ENCODE measurements at regions not wholly inside any gene's neighbourhood (a gene's known extent, or its start where the extent isn't known, plus 50 kb on each side); places are given as distances from the start of the nearest gene placed in this dataset.

- no peak for TF ChIP-seq ATF3 (CRISPR knock-in tag; conservative IDR thresholded peaks at IDR 0.05)
- TF ChIP-seq NFE2L1 (CRISPR knock-in tag; IDR thresholded peaks at IDR 0.05) = no peak
- no peak for TF ChIP-seq E2F1 (CRISPR knock-in tag; IDR thresholded peaks at IDR 0.05)
These were observed 2380.1 kb downstream of the PCDH9 start (continued) for GRCh38 chr13:64850017-64850416.

- no peak for DNase-seq (ENCODE audit: low spot score)
- no peaks in the 10 kb centered on the region for H3K27me3 Mint-ChIP-seq (ENCODE audit: low read depth)
These were observed 2380.9 kb downstream of the PCDH9 start for GRCh38 chr13:64849196-64849595.

GRCh38 chr13:64847767-64848166 is 2382.4 kb downstream of the PCDH9 start:
- POLR2A ChIA-PET = no interaction called here
- Mint-ChIP-seq H3K4me1 (peaks cover 22% of the 10 kb centered on the region), H3K36me3 (no peaks in the 10 kb centered on the region), H3K27me3 (ENCODE audit: low read depth) (no peaks in the 10 kb centered on the region), H3K9me3 (peaks cover 3% of the 10 kb centered on the region; the same call in 1 of the 2 replicates), H3K4me3 (no peak overlapping the region), H3K27ac (no peak overlapping the region)
- CTCF ChIA-PET = interaction anchor here (0.6 kb wide), 1 partner anchor 1918 kb away, joined by 3 read pairs; no protein-coding TSS in a partner anchor
- TF ChIP-seq FOXK1 (CRISPR knock-in tag; IDR thresholded peaks at IDR 0.05) (no peak), CDX4 (CRISPR knock-in tag; IDR thresholded peaks at IDR 0.05; ENCODE audit: borderline replicate concordance) (no peak), ZNF232 (CRISPR knock-in tag; IDR thresholded peaks at IDR 0.05) (no peak)
- DNase-seq (ENCODE audit: low spot score) (no peak), ATAC-seq (peak; percentile 36)

More at GRCh38 chr13:64849196-64849595, 2380.9 kb downstream of the PCDH9 start:
- H3K27ac Mint-ChIP-seq = no peak overlapping the region
- no peak overlapping the region for H3K4me3 Mint-ChIP-seq
- H3K36me3 Mint-ChIP-seq = no peaks in the 10 kb centered on the region
- TF ChIP-seq GABPB1 (CRISPR knock-in tag; IDR thresholded peaks at IDR 0.05) = no peak
- H3K4me1 Mint-ChIP-seq = peaks cover 22% of the 10 kb centered on the region
- ATAC-seq = no peak
- ChIA-PET POLR2A (no interaction called here), CTCF (no interaction called here)
- peaks cover 3% of the 10 kb centered on the region; the same call in 1 of the 2 replicates for H3K9me3 Mint-ChIP-seq

GRCh38 chr13:64845110-64845509 is 2385.0 kb downstream of the PCDH9 start:
- Mint-ChIP-seq H3K9me3 (no peaks in the 10 kb centered on the region), H3K36me3 (no peaks in the 10 kb centered on the region), H3K27ac (no peak overlapping the region), H3K4me3 (no peak overlapping the region), H3K27me3 (ENCODE audit: low read depth) (no peaks in the 10 kb centered on the region), H3K4me1 (peaks cover 13% of the 10 kb centered on the region)
- POLR2A ChIA-PET = no interaction called here
- ATAC-seq (no peak), DNase-seq (ENCODE audit: low spot score) (no peak)
- TF ChIP-seq SP1 (CRISPR knock-in tag; conservative IDR thresholded peaks at IDR 0.05) = no peak
- TF ChIP-seq STAT6 (CRISPR knock-in tag; conservative IDR thresholded peaks at IDR 0.05; ENCODE audit: low read depth) = no peak
- no peak for TF ChIP-seq OVOL2 (CRISPR knock-in tag; IDR thresholded peaks at IDR 0.05; ENCODE audit: borderline replicate concordance)
- no peak for TF ChIP-seq TCF7 (CRISPR knock-in tag; IDR thresholded peaks at IDR 0.05; ENCODE audit: low read depth)
- no peak for TF ChIP-seq ZNF138 (CRISPR knock-in tag; conservative IDR thresholded peaks at IDR 0.05)
- no peak for TF ChIP-seq JAZF1 (CRISPR knock-in tag; IDR thresholded peaks at IDR 0.05)
- TF ChIP-seq CBFB (CRISPR knock-in tag; IDR thresholded peaks at IDR 0.05; ENCODE audit: low read depth) = no peak
- no peak for TF ChIP-seq ESRRA (CRISPR knock-in tag; IDR thresholded peaks at IDR 0.05; ENCODE audit: borderline replicate concordance)
- TF ChIP-seq ZNF232 (CRISPR knock-in tag; IDR thresholded peaks at IDR 0.05) = no peak
- TF ChIP-seq ZNF263 (CRISPR knock-in tag; IDR thresholded peaks at IDR 0.05; ENCODE audit: low read depth) = no peak
- TF ChIP-seq CREB1 (CRISPR knock-in tag; IDR thresholded peaks at IDR 0.05) = no peak
- CTCF ChIA-PET = no interaction called here
